Stimulated activated CD4-positive, alpha-beta T cell treated with anti-CD3 and anti-CD28 coated beads, Interleukin-12 subunit alpha, Interleukin-12 subunit beta, amount 100 ng/mL, for 24 hours (primary cell): ENCODE measurements at regions not wholly inside any gene's neighbourhood (a gene's known extent, or its start where the extent isn't known, plus 50 kb on each side); places are given as distances from the start of the nearest gene placed in this dataset.
"Not testable (repeated sequence)": the region's sequence is repeated elsewhere in the genome, so short reads cannot be mapped to it uniquely, and the experiment has no call there.

Source experiments
- DNase-seq, 2 experiments: peaks; one replicate each; pipeline ENCODE4 v3.0.0-alpha.2; 2020; ENCODE audit warnings: low read depth in 2 of 2

DNA sequence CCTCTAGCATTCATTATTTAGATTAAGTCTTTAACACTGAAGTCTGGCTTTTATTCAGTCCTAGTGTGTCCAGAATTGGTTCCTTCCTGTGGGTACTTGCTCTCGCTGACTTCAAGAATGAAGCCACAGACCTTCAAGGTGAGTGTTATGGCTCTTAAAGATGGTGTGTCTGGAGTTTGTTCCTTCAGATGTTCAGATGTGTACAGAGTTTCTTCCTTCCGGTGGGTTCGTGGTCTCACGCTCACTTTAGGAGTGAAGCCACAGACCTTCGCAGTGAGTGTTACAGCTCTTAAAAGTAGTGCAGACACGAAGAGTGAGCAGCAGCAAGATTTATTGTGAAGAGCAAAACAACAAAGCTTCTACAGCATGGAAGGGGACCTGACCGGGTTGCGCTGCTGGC is 860.6 kb downstream of the STIM2 start:
- no peak for DNase-seq

DNA sequence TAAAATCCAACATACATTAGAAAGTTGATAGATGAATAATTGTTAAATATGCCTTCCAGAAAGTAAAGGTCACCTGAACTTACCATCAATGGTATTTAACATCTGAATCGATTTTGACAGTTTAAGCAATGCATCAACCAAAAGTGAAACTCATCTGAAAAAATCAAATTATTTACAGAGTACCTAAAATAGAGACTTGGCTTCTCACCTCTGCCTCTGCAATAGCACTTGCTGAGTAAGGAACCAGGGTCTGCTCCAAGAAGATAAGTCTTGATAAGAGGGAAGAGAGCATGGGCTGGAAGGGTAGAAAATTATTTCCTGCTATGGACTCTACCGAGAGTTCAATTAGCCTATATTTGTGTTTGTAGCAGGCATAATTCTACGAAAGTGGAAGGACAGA is 868.3 kb downstream of the STIM2 start:
- DNase-seq: no peak

DNA sequence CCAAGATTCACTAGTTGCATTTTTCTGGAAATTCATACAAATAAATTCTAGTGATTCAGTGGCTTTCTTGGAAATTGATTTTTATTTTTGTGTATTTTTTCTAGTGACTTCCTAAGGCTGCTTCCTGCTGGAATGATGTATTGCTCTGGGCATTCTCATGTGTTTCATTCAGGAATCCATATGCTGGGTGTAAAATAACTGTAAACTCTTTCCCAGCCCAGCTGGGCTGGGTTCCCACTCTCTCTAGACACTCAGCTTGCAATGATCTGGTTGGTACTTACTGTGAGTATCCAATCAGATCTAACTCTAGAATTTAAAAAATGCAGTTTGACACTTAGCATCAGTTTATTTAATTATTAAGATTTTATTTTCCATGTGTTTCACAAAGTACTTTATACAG is 882.2 kb downstream of the STIM2 start:
- DNase-seq: no peak

DNA sequence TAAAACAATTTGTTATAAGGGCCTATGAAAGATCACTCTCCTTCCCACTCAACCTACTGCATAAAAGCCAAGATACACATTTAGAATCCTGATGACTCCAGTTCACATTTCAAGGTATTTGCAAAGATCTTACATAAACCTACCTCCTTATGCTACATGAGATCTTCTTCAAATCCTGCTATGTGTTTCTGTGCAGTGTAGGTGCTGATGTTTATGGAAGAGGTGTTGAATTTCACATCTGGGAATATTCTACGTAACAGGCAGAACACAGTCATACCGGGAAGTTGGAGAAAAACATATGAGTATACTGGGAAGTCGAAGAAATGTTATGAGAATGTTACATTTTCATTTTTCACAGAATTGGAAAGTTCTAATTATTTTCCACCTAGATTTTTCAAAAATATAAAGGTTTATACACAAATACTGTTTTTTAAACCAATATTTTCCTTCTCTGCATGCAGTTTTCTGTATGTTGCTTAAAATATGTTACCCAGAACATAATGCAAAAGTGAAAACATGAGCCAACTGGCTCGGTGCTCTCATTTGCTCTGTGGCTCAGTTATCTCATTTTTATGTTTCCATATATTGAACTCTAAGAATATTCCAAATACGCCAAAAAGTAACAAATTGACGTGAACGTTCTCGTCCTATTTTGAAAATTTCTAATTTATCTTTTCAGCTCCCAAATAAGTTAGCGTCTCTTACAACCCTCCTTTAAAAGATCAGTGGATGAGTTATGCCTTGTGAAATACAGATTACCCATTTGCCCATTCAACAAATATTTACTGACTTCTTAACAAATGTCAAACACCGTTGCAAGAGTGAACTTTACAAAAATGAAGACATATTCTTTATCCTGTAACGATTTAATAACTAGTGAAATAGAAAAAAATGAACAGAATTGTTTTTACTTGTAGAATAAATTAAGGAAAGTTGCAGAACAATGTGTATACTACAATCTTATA is 899.3 kb downstream of the STIM2 start:
- no peak for DNase-seq

DNA sequence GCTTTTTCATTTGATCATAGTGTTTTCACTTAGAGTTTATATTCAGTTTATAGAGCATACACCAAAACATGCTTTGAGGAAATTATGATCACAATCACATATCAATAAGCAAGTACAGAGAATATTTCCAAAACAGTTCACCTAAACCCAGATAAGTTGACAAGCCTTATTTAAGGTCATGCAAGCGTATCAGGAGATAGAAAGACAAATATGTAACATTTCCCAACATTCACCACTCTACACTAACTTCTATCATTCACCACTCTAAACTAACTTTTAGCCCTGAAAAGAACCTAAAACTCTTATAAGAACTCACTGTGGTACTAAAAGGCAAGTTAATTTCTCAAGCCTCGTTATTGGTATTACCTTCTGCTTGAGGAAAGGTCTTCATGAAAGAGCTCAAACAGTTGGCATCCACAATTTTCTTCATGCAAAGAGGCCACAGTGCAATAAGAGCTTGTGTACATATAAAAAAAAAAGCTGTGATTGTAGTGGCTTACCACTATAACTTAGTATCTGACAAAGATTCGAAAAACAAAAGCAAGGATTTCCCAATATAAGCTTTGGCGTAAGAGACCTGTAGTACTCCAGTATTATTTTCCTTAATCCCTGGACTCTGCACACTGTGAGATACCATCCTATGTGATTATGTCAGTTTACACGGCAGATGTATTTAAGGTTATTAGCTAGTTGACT is 903.3 kb downstream of the STIM2 start:
- DNase-seq: no peak

DNA sequence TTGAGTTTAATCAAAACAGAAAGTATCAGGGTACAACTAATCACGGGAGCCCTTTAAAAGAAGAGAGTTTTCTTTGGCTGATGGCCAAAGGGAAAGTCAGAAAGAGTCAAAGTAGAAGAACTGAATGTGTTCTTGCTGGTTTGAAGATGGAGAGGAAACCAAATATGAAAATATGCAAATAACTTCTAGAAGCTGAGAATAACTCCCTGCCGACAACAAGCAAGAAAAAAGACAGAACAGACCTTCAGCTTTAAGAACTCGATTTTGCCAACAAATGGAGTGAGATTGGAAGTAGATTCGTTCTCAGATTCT is 903.8 kb downstream of the STIM2 start:
- no peak for DNase-seq

DNA sequence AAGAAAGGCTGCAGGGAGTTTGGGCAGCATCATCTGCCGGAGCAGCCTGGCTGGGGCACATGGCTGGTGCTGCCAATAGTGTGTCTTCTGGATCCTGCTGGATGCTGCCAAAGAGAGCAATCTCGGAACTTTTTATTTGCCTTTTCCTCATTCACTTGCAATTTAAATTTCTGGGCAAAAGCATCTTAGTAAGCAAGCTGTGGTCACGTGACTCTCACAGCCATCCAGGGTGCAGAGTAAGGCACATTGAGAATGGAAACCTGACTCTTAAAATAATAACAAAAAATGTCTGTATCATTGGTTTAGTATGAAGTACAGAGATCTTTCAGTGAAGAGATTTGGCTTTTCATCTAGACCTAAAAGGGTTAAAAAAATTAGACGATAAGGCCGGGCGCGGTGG is 910.3 kb downstream of the STIM2 start:
- no peak for DNase-seq

DNA sequence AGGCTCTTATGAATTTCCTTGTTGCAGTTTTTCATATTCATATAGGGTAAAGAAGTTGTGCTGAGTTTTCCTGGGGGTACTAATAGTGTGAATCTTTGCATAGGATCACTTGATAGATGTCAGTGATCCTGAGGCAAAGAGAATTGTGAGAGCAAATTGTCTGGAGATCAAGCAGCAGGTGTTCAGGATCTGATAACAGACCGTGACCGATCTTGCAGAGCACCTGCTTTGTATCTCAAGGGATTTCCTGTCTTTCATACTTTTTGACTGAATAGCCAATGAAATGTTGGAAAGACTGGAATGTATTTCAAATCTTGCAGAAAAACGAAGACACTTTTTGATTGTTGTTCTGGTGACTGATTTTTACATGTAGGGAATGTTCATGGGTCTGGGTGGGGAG is 914.5 kb downstream of the STIM2 start:
- no peak for DNase-seq

DNA sequence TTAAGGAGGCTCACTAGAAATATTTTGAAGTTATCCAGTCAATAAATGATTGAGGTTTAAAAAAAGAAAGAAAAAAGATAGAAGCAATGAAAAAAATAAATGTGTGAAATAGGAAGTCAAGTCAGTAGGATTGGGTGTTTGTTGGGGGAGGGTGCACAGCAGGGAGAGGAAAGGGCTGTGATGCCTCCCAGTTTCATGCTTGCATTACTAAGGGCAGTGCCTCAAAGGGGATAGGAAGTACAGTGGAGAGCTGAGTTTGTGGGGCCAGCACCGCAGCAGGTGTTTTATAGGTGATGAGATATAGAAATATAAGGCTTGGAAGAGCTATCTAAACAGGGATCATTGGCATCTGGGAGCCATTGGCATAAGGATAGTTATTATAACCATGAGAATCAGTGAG is 919.2 kb downstream of the STIM2 start:
- DNase-seq: no peak

DNA sequence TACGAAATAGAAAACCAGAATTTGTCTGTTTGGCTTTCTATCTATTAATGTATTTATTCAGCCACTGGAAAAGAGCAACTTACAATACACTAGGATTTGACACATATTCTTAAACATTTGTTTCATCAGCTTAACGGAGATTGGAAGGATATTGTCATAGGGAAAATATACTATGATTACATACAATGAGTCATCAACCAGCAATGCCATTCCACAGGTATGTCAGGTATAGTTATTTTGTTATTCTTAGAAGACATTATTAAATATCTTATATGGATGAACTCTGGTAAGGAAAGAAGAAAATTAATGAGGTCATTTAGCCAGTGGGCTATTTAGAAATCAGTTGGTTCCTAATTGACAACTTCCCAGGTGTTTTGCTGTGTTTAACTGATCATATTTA is 926.6 kb downstream of the STIM2 start:
- no peak for DNase-seq

GRCh38 chr4:27789773-27790172 is 929.1 kb downstream of the STIM2 start:
- DNase-seq: no peak

DNA sequence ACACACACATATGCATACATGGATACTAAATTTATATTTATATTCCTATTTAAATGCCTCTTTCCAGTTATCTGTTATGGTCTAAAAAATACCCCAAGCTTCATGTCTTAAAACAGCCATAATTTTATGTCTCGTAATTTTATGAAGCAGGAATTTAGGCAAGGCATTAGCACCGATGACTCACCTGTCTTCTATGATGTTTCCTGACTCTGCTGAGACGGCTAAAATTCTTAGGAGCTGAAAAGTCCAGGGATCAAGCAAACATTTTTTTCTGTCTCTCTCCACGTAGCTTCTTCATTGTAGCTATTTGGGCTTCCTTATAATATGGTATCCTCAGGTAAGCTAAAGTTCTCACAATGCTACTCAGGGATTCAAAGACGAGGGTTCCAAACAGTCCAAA is 930.3 kb downstream of the STIM2 start:
- DNase-seq: no peak

- DNase-seq: no peak
Observed at GRCh38 chr4:27791640-27792039, 931.0 kb downstream of the STIM2 start.

GRCh38 chr4:27807207-27807606 is 946.6 kb downstream of the STIM2 start:
- no peak for DNase-seq

- no peak for DNase-seq
Observed at GRCh38 chr4:27811948-27812347, 951.3 kb downstream of the STIM2 start.

- DNase-seq: not testable (repeated sequence)
Observed at GRCh38 chr4:27813226-27813625, 952.6 kb downstream of the STIM2 start.

- not testable (repeated sequence) for DNase-seq
Observed at GRCh38 chr4:27813699-27814425, 953.2 kb downstream of the STIM2 start.

GRCh38 chr4:27819246-27819645 is 958.6 kb downstream of the STIM2 start:
- DNase-seq: no peak

- DNase-seq: no peak
Observed at GRCh38 chr4:27828843-27829242, 968.2 kb downstream of the STIM2 start.

GRCh38 chr4:27830251-27830650 is 969.6 kb downstream of the STIM2 start:
- no peak for DNase-seq

GRCh38 chr4:27835851-27836250 is 975.2 kb downstream of the STIM2 start:
- no peak for DNase-seq

DNA sequence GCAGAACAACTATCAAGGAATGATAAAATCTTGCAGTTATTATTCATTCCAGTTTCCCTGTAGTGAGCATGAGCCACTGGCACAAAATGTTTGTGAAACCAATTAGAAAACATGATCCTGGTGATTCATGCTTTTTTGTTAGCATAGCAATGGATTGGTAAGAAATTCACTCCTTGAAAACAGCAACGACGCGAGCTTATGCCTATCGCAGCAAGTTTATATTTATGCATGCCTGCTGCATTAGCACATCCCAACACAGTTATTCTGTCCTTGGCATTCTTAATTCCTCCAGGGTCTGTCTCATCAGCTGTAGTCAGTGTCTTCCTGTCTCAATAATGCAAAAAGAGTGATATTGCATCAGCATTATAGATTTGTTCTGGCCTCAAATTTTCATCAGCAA is 975.9 kb downstream of the STIM2 start:
- DNase-seq: no peak

GRCh38 chr4:27843776-27844175 is 983.1 kb downstream of the STIM2 start:
- DNase-seq: no peak
